ENCODE measurements at regions not wholly inside any gene's neighbourhood (a gene's known extent, or its start where the extent isn't known, plus 50 kb on each side); places are given as distances from the start of the nearest gene placed in this dataset.

DNA sequence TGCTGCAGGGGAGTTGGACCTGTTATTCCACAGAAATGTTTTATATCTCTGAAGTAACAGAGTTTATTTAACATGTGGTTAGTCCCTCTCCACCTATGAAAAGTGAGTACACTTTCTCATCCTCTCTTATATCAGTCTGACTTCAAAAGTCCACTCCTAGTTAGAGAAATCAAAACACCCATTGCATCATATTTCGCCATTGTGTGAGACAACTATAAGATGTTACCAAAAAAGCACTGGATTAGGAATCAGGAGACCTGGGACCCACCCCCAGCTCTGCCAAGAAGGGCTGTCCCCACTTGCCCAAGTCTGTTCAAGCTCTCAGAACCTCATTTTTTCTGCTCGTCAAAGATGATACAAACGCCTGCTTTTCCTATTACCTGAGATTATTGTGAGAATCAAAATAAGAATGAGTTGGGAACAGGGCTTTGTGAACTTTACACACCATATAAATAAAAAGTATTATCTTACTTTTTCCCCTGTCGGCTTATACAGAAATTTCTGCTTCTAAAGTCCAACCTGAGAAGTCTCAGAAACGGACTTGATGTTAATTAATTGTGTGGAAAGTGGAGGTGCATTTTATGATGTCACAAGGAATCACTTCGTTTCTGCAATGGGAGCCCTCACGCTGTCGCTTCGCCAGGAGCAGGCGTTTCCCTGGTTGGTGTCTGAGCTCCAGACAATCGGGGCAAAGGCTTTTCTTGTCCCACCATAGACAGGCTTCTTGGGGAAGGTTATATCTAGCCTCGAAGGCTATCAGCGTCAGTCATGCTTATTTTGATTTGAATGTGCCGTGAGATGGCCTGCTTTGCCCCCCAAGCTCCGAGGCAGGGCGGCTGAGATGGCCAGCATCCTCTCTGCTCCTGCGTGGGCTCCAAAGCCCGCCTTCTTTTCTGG lies 89.6 kb upstream of the ZNF516 start:
- intact Hi-C loops (cut with DNase I) = no loop called here
- ATAC-seq (no peak), DNase-seq (no peak)
- Histone ChIP-seq H3K9me3 (no peaks in the 10 kb centered on the region), H3K27me3 (no peaks in the 10 kb centered on the region), H3K36me3 (no peaks in the 10 kb centered on the region), H3K27ac (no peak overlapping the region), H3K4me3 (no peak overlapping the region), H3K4me1 (no peaks in the 10 kb centered on the region)
- 76% methylated on average over 15 of the region's 18 CpGs for WGBS (ENCODE audit: insufficient coverage, low coverage, low lambda C conversion rate, missing lambda C conversion rate)
- no peak for TF ChIP-seq POLR2A (IDR thresholded peaks at IDR 0.05)

DNA sequence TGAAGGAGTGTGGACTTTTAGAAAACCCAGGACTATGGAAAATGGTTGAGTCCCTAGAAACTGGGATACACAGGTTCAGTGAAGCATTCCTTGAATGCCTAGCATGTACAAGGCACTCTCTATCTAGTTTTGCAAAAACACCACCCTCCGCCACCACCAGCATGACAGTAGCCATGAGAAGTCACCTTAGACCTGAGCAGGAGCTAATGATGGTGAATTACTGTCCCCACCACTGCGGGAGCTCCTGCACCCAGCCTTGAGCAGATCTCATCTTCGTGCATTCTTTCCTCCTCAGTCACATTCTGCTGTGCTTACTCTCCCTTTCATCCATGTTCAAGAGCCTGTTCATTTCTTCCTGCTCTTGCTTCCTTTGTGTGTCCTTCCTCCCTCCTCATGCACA lies 86.2 kb upstream of the ZNF516 start:
- H3K9me3 ChIP-seq = no peaks in the 10 kb centered on the region
- TF ChIP-seq POLR2A (IDR thresholded peaks at IDR 0.05) = no peak
- TF ChIP-seq, protein P1, sequence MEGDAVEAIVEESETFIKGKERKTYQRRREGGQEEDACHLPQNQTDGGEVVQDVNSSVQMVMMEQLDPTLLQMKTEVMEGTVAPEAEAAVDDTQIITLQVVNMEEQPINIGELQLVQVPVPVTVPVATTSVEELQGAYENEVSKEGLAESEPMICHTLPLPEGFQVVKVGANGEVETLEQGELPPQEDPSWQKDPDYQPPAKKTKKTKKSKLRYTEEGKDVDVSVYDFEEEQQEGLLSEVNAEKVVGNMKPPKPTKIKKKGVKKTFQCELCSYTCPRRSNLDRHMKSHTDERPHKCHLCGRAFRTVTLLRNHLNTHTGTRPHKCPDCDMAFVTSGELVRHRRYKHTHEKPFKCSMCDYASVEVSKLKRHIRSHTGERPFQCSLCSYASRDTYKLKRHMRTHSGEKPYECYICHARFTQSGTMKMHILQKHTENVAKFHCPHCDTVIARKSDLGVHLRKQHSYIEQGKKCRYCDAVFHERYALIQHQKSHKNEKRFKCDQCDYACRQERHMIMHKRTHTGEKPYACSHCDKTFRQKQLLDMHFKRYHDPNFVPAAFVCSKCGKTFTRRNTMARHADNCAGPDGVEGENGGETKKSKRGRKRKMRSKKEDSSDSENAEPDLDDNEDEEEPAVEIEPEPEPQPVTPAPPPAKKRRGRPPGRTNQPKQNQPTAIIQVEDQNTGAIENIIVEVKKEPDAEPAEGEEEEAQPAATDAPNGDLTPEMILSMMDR (IDR thresholded peaks at IDR 0.05) = no peak
- ATAC-seq = no peak
- H3K36me3 ChIP-seq = no peaks in the 10 kb centered on the region
- 73% methylated on average over 3 of the region's 3 CpGs for WGBS (ENCODE audit: insufficient coverage, low coverage, low lambda C conversion rate, missing lambda C conversion rate)
- H3K27me3 ChIP-seq = no peaks in the 10 kb centered on the region
- intact Hi-C loops (cut with DNase I) = no loop called here
- no peak overlapping the region for H3K4me3 ChIP-seq
- DNase-seq = no peak
- no peak overlapping the region for H3K27ac ChIP-seq
- no peaks in the 10 kb centered on the region for H3K4me1 ChIP-seq

DNA sequence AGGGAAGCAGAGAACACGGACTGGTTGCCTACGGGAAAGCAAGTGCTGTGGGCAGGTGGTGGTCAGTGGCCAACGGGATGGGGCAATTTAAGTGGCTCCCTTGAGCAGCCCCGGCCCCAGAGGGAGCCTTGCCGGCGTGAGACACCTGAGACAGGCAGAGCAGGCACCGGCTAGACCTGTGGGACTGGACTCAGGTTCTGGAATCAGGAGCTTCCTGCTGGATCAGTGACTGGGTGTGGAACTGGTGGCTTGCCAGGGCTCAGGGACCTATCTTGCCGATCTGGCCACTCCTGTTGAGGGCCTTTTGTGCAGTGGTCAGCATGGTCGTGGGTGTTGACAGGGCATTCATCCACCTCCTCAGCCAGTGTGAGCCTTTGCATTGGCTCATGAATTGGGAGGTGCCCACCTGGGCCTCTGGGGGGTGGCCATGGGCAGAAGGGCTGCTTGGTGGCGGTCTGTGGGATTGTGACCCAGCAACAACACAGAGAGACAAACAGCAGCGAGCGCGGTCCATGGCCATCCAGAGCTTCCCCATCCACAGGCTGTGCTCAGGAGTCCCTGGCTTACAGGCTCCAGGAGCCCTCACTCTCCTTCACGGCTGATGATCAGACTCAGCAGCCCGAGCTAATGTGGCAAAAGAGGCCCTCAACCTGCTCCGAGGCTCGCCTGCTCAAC lies 85.4 kb upstream of the ZNF516 start:
- no peak for DNase-seq
- Histone ChIP-seq H3K4me3 (no peak overlapping the region), H3K4me1 (no peaks in the 10 kb centered on the region), H3K36me3 (no peaks in the 10 kb centered on the region), H3K9me3 (no peaks in the 10 kb centered on the region), H3K27me3 (no peaks in the 10 kb centered on the region), H3K27ac (no peak overlapping the region)
- ATAC-seq = peak in 1 of 4 donors; percentile 25
- TF ChIP-seq, protein P1 (IDR thresholded peaks at IDR 0.05) = no peak
- TF ChIP-seq POLR2A (IDR thresholded peaks at IDR 0.05) = no peak
- intact Hi-C loops (cut with DNase I) = no loop called here
- 60% methylated on average over 3 of the region's 17 CpGs for WGBS (ENCODE audit: insufficient coverage, low coverage, low lambda C conversion rate, missing lambda C conversion rate)

DNA sequence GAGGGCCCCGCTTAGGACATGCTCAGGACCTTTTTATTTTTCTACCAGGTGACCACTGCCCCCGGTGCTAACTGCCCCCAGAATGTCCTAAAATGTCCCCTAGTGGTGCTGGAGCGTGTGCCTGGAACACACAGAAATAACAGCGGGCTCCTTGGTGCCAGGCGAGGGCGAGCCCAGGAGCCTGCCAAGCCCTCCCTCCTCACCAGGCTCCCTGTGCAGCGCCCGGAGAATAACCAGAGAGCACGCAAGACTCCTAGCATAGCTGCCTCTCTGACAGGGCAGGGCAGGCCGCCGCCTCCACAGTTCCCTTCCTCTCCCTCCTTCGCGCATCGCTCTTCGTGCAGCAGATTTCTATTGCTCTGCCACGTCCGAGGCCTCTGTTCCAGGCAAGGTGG lies 84.3 kb upstream of the ZNF516 start:
- TF ChIP-seq, protein P1 (IDR thresholded peaks at IDR 0.05) = no peak
- TF ChIP-seq POLR2A (IDR thresholded peaks at IDR 0.05) = no peak
- H3K9me3 ChIP-seq = no peaks in the 10 kb centered on the region
- DNase-seq = no peak
- no peak for ATAC-seq
- no peak overlapping the region for H3K4me3 ChIP-seq
- no peaks in the 10 kb centered on the region for H3K4me1 ChIP-seq
- intact Hi-C loops (cut with DNase I) = no loop called here
- no peaks in the 10 kb centered on the region for H3K27me3 ChIP-seq
- H3K36me3 ChIP-seq = no peaks in the 10 kb centered on the region
- H3K27ac ChIP-seq = no peak overlapping the region
- WGBS (ENCODE audit: insufficient coverage, low coverage, low lambda C conversion rate, missing lambda C conversion rate) = 89% methylated on average over 14 of the region's 17 CpGs

All from right lobe of liver (tissue), 6 donors.